SK-N-SH treated with all-trans-retinoic acid at 6 μM for 48 hours (cell line): ENCODE measurements at regions not wholly inside any gene's neighbourhood (a gene's known extent, or its start where the extent isn't known, plus 50 kb on each side); places are given as distances from the start of the nearest gene placed in this dataset.
A peak's percentile ranks its signal among the peaks of the same experiment; 100 is the strongest.

Experiments used
- ATAC-seq: fragments of 200-7000 bp; cut with Tn5 transposase; 3 replicates; pipeline ENCODE4 v1.9.1; 2020; ENCODE audit warnings: mild to moderate bottlenecking, moderate library complexity
- BACH2 ChIP-seq: fragments of 250-450 bp; sonication (Bioruptor Pico); IDR thresholded peaks from 2 replicates; pipeline ENCODE4 v1.9.0; 2021; ENCODE audit warnings: mild to moderate bottlenecking, borderline replicate concordance
- CREB5 ChIP-seq: fragments of 250-450 bp; sonication (Bioruptor Pico); IDR thresholded peaks from 2 replicates; pipeline ENCODE4 v1.5.1; 2020; ENCODE audit warnings: low read depth, mild to moderate bottlenecking, moderate library complexity
- CSDC2 ChIP-seq: fragments of 250-450 bp; sonication (Bioruptor Pico); IDR thresholded peaks from 2 replicates; pipeline ENCODE4 v1.5.0; 2020; ENCODE audit warnings: mild to moderate bottlenecking, moderate library complexity
- CSRNP3 ChIP-seq: fragments of 250-450 bp; sonication (Bioruptor Pico); IDR thresholded peaks from 2 replicates; pipeline ENCODE4 v1.5.1; 2021; ENCODE audit warnings: mild to moderate bottlenecking, moderate library complexity
- ESRRG ChIP-seq: fragments of 250-450 bp; sonication (Bioruptor Pico); IDR thresholded peaks from 2 replicates; pipeline ENCODE4 v1.6.1; 2021; ENCODE audit warnings: mild to moderate bottlenecking
- GLIS3 ChIP-seq: fragments of 250-450 bp; sonication (Bioruptor Pico); IDR thresholded peaks from 2 replicates; pipeline ENCODE4 v1.5.0; 2020; ENCODE audit warnings: mild to moderate bottlenecking, moderate library complexity
- ISL1 ChIP-seq: fragments of 250-450 bp; sonication (Bioruptor Pico); IDR thresholded peaks from 2 replicates; pipeline ENCODE4 v2.1.2; 2022; ENCODE audit warnings: mild to moderate bottlenecking, moderate library complexity
- OSR1 ChIP-seq: fragments of 250-450 bp; sonication (Bioruptor Pico); IDR thresholded peaks from 2 replicates; pipeline ENCODE4 v1.8.0; 2022; ENCODE audit warnings: moderate library complexity, mild to moderate bottlenecking, inconsistent platforms
- POU6F1 ChIP-seq: fragments of 250-450 bp; sonication (Bioruptor Pico); IDR thresholded peaks from 2 replicates; pipeline ENCODE4 v1.8.0; 2021; ENCODE audit warnings: low read depth, mild to moderate bottlenecking, moderate library complexity, borderline replicate concordance
- PPARA ChIP-seq: fragments of 250-450 bp; sonication (Bioruptor Pico); IDR thresholded peaks from 2 replicates; pipeline ENCODE4 v1.5.0; 2020; ENCODE audit warnings: mild to moderate bottlenecking, borderline replicate concordance
- RARB ChIP-seq: fragments of 250-450 bp; sonication (Bioruptor Pico); IDR thresholded peaks from 2 replicates; pipeline ENCODE4 v1.8.0; 2021; ENCODE audit warnings: mild to moderate bottlenecking, moderate library complexity
- SNAI2 ChIP-seq: fragments of 250-450 bp; sonication (Bioruptor Pico); IDR thresholded peaks from 2 replicates; pipeline ENCODE4 v1.5.0; 2020; ENCODE audit warnings: mild to moderate bottlenecking, moderate library complexity
- TCF4 ChIP-seq: fragments of 250-450 bp; sonication (Bioruptor Pico); IDR thresholded peaks from 2 replicates; pipeline ENCODE4 v1.8.0; 2021; ENCODE audit warnings: mild to moderate bottlenecking, moderate library complexity, borderline replicate concordance
- TSHZ2 ChIP-seq: fragments of 250-450 bp; sonication (Bioruptor Pico); IDR thresholded peaks from 2 replicates; pipeline ENCODE4 v1.5.0; 2020; ENCODE audit warnings: mild to moderate bottlenecking, moderate library complexity
- ZC3H10 ChIP-seq: fragments of 250-450 bp; sonication (Bioruptor Pico); IDR thresholded peaks from 2 replicates; pipeline ENCODE4 v1.5.1; 2021; ENCODE audit warnings: mild to moderate bottlenecking, moderate library complexity
- ZFP3 ChIP-seq: fragments of 250-450 bp; sonication (Bioruptor Pico); IDR thresholded peaks from 2 replicates; pipeline ENCODE4 v1.5.0; 2020; ENCODE audit warnings: mild to moderate bottlenecking, moderate library complexity
- ZFP30 ChIP-seq: fragments of 450-650 bp; formaldehyde crosslinking; IDR thresholded peaks from 2 replicates; pipeline ENCODE4 v1.5.0; 2022; ENCODE audit warnings: mild to moderate bottlenecking, moderate library complexity
- ZNF565 ChIP-seq: fragments of 450-650 bp; formaldehyde crosslinking; conservative IDR thresholded peaks from 2 replicates; pipeline ENCODE4 v1.5.0; 2020; ENCODE audit warnings: low read depth, mild to moderate bottlenecking, moderate library complexity
- ZNF70 ChIP-seq: fragments of 450-650 bp; formaldehyde crosslinking; IDR thresholded peaks from 2 replicates; pipeline ENCODE4 v1.5.0; 2020; ENCODE audit warnings: mild to moderate bottlenecking, moderate library complexity
- ZNF8 ChIP-seq: fragments of 450-650 bp; formaldehyde crosslinking; IDR thresholded peaks from 2 replicates; pipeline ENCODE4 v1.5.0; 2020; ENCODE audit warnings: mild to moderate bottlenecking, moderate library complexity

GRCh38 chr1:239930686-239931262 is 160.9 kb upstream of the FMN2 start:
- ATAC-seq, result no peak

GRCh38 chr1:239931341-239931740 is 160.3 kb upstream of the FMN2 start:
- TF ChIP-seq CSDC2 (CRISPR knock-in tag) (no peak), ZFP30 (no peak), OSR1 (CRISPR knock-in tag) (no peak), ZC3H10 (no peak), CREB5 (no peak), ZNF70 (CRISPR knock-in tag) (no peak)
- no peak for ATAC-seq

More at GRCh38 chr1:239930686-239931262, 160.9 kb upstream of the FMN2 start:
- TF ChIP-seq SNAI2 (CRISPR knock-in tag) (no peak), TCF4 (CRISPR knock-in tag) (no peak), PPARA (no peak), ZFP3 (CRISPR knock-in tag) (no peak), POU6F1 (no peak), CREB5 (no peak), ZC3H10 (no peak), ZNF70 (CRISPR knock-in tag) (no peak), ESRRG (CRISPR knock-in tag) (no peak), ISL1 (CRISPR knock-in tag) (no peak), CSDC2 (CRISPR knock-in tag) (no peak), ZFP30 (no peak), RARB (CRISPR knock-in tag) (no peak), CSRNP3 (CRISPR knock-in tag) (no peak), TSHZ2 (CRISPR knock-in tag) (no peak), OSR1 (CRISPR knock-in tag) (no peak), BACH2 (no peak), ZNF8 (no peak)

- TF ChIP-seq GLIS3 (CRISPR knock-in tag), result no peak
- TF ChIP-seq TSHZ2 (CRISPR knock-in tag), result no peak
- no peak for TF ChIP-seq ZNF565 (CRISPR knock-in tag)
These were observed 152.1 kb upstream of the FMN2 start for GRCh38 chr1:239939602-239940001.

More at GRCh38 chr1:239939602-239940001, 152.1 kb upstream of the FMN2 start:
- peak; percentile 86 for ATAC-seq
